ENCODE measurements at regions not wholly inside any gene's neighbourhood (a gene's known extent, or its start where the extent isn't known, plus 50 kb on each side); places are given as distances from the start of the nearest gene placed in this dataset.

DNA sequence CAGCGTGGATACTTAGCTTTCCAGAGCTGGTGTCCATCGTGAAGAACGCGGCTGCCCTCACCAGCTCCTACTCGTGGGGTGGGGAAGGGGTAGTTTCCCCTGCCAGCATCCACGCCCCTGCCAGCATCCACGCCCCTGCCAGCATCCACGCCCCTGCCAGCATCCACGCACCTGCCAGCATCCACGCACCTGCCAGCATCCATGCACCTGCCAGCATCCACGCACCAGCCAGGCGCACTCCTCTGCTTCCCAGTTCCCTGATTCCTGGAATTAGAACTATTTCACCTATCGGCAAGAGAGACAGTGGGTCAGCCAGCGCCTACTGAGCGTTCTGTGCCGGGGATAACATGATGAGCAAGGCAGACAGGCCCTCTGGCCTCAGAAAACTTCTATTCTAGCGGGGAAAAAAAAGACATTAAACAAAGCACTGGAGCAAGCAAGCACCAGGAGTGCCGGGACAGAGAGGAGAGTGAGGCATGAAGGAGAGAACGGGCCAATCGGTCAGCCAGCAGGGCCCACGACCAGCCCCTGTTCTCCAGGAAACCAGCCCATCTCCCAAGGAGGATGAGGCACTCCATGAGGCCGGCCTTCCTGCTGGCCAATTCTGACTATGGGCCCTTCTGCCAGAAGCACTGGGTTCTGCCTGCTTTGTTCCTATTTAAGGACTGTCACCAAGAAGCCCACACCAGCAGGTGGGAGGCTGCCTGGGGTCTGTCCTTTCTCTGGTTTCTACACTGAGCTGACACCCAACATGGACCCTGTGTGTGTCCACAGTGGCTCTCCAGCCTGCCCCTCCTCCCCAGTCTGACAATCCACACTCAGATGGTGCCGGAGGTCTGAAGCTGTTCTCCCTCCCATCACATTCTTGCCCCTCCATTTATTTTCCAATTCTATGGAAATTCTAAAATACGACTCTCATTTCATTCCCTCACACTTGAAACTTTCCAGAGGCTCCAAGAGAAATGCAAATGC is 78.4 kb upstream of the SALL3 start:
- no peak for TF ChIP-seq EZH2 (IDR thresholded peaks at IDR 0.05; ENCODE audit: borderline replicate concordance, low read depth, low read length, poor library complexity, severe bottlenecking)
- TF ChIP-seq, protein P1, sequence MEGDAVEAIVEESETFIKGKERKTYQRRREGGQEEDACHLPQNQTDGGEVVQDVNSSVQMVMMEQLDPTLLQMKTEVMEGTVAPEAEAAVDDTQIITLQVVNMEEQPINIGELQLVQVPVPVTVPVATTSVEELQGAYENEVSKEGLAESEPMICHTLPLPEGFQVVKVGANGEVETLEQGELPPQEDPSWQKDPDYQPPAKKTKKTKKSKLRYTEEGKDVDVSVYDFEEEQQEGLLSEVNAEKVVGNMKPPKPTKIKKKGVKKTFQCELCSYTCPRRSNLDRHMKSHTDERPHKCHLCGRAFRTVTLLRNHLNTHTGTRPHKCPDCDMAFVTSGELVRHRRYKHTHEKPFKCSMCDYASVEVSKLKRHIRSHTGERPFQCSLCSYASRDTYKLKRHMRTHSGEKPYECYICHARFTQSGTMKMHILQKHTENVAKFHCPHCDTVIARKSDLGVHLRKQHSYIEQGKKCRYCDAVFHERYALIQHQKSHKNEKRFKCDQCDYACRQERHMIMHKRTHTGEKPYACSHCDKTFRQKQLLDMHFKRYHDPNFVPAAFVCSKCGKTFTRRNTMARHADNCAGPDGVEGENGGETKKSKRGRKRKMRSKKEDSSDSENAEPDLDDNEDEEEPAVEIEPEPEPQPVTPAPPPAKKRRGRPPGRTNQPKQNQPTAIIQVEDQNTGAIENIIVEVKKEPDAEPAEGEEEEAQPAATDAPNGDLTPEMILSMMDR (conservative IDR thresholded peaks at IDR 0.05; ENCODE audit: low read depth, low read length) = no peak
